Activated CD4-positive, alpha-beta T cell treated with anti-CD3 and anti-CD28 coated beads, Interleukin-2, amount 50 U/mL, for 16 hours (primary cell): ENCODE measurements at regions not wholly inside any gene's neighbourhood (a gene's known extent, or its start where the extent isn't known, plus 50 kb on each side); places are given as distances from the start of the nearest gene placed in this dataset.

ENCODE experiments used
- DNase-seq: peaks from one replicate; pipeline ENCODE4 v3.0.0-alpha.2; 2020

DNA sequence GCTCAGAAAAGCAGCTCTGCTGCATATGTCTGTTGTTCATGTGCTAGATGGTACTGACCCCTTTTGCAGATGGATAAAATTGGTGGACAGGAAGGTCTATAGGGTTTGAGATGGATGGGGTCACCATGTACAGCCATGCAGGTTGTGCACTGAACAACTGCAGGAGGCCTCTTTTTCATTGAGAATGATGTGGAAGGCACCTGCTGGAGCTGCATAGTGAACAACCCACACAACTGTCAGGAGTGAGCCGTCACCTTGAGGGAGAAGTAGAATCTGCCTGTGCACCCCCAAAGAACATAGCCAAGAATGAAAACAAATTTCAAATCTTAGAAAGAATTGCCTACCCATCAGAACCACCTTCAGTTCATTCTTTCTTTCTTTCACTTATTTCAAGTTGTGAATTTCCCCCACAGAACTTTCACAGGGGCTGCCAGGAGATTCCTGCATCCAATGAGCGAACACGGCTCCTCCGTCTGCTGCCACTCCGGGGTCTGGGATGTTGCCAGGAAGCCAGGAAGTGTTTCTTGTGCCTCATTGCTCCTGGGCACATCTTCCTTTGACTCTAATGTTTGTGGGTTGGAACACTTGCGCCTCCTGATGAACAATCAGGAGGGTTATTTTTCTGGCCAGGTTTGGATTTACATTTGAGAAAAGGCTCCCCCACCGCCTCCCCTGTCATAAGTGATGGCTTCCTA lies 53.7 kb upstream of the DOCK1 start:
- no peak for DNase-seq

DNA sequence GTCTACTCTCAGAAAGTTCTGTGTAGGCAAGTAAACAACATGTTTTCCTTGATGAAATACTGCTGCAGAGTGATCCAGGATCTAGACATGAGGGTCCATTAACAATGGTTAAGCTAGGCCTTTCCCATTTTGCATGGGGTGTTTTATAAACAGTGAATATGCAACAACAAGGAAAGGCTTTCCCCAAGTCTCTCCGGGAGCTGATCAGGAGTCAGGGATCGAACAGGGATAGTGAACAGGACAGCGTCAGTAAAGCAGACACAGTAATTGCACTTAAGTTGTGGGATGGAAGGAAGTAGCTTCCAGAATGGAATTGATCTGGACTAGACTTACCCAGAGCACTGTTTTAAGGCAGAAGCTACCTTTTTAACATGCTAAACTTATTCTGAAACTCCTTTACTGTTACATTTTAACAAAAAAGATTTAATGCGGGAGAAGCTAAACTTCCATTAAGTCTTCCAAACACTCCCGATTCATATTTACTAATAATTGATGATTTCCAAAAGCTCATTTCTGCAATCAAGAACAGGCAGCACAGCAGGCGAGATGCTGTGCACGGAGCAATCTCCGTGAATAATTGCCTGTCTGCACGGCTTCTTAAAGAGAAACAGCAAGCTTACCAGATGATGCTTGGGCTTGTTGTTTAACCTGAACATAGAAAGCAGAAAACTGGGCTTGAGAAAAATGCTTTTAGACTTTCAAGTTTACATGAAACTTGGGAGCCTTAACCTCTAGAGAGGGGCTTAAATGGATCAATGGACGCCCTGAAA lies 50.3 kb upstream of the DOCK1 start:
- DNase-seq, result no peak
